ENCODE measurements at regions not wholly inside any gene's neighbourhood (a gene's known extent, or its start where the extent isn't known, plus 50 kb on each side); places are given as distances from the start of the nearest gene placed in this dataset.
A peak's percentile ranks its signal among the peaks of the same experiment; 100 is the strongest.
"Not testable (repeated sequence)": the region's sequence is repeated elsewhere in the genome, so short reads cannot be mapped to it uniquely, and the experiment has no call there.

DNA sequence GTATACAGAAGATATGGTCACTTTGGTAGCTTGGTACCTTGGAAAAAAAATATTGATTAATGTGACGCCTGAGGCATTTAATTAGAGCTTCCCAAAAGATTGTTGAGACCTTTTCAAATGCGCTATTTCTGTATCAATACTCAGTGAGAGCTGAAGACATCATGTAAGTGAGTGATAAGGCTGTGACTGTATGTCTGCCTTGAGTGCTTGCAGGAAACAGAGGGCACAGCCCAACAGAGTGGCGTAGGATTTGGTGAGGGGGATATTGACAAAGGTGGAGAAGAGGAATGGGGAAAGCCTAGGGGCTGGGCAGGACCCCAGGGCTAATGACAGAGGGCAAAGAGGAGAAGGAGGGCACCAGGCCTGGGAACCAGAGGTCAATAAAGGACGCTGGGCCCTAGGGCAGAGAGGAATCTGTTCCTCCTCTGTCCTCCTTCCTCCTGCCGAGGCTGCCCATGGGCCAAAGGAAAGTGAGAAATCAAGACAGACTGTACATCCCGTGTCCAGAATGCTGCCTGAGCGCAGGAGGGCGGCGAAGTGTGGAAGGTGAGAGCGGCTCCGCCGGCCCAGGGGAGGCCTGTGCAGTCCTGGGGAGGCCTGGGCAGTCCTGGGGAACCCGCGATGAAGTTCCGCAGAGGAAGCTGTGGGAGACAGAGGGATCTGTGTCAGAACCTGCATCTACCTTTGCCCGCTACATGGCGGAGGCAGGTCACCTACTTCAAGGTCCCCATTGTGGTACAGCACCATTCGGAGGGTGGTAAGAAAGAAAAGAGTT, 228.6 kb upstream of the PIEZO2 start:
- no peak for DNase-seq

DNA sequence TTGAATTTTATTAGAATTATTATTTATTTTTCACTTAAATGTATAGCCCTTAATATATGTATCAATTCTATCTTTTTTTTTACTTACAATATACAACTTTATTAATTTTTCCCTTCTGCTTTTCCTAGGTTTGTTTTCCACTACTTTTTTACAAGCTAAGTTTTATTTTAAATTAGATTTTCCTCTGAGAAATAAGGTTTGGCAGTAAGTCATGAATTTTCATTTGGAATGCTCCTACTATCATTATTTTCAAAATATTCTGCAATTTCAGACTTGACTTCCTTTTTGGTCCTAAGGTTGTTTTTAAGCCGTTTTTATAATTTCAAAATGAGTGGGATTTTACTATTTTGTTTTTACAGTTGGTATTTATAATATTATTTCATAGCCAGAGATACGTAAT, 222.8 kb upstream of the PIEZO2 start:
- DNase-seq: no peak

DNA sequence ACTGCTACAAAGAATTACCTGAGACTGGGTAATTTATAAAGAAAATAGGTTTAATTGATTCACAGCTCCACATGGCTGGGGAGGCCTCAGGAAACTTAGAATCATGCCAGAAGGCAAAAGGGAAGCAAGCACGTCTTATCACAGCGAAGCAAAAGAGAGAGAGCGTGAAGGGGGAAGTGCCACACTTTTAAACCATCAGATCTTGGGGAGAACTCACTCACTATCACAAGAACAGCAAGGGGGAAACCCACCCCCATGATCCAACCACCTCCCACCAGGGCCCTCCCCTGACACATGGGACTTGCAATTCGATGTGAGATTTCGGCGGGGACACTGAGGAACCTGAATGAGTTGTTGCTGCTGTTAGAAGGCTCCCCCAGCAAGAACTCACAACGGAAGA, 220.2 kb upstream of the PIEZO2 start:
- peak; percentile 44 for DNase-seq

DNA sequence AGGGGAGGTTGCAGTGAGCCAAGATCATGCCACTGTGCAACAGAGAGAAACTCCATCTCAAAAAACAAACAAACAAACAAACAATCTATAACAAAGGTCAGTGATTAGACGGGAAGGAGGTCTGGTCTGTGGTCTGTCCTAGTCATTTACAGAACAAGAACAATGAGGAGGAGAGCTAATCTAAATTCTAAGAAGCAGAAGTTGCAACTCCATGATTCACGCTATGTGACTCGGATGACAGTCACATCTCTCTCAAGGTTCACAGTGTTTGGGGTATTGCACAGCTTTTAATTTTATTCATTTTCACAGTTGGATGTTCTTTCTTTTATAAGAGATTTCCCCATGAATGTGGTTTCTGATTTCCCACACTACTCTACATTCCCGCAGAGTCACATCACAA, 218.7 kb upstream of the PIEZO2 start:
- DNase-seq: no peak

DNA sequence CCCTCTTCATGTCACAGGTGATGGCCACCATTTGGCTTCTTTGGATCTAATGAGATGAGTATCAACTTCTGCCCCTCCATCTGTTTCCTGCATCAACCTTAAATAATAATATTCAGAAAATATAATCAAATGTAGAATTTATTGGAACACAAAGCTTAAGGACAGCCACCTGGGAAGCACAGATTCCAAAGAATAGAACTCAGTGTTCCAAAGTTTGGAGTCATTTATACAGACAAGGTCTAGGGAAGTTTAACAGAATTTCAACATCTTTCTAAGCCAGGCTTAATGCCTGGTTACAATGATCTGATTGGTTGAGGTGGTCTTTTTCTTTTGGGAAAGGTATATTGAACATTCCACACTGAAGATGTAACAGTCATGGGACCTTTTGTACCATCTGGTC, 218.0 kb upstream of the PIEZO2 start:
- DNase-seq: no peak

DNA sequence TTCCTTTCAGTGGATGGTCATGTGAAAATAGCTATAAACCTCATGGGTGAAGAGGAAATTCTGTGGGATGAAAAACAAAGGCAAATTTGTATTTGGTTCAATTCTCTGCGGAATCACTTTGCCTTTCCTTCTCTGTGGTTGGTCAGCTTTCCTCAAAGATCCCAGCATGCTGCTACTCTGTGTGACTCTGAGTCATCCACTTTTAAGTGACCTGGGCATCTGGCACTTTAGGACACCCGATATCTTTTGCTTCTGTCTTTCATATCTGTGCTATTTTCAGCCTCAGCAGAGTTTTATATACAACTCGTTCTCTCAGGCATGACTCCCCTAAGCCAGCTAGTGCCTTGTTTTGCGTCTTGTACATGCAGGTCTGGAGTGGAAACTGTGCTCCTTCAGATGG, 217.0 kb upstream of the PIEZO2 start:
- DNase-seq: no peak

DNA sequence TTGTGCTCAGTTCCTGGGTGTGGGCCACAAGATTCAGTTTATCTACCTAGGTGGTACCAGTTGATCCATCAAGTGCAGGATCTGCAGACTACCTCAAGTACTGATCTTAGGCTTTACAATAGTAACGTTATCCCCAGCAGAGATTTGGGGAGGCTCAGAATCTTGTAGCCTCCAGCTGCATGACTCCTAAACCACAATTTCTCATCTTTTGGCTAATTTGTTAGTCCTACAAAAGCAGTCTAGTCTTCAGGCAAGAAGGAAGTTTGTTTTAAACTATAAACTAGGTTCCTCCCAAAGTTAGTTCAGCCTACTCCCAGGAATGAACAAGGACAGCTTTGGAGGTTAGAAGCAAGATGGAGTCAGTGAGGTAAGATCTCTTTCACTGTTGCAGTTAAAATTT, 213.5 kb upstream of the PIEZO2 start:
- DNase-seq: no peak

DNA sequence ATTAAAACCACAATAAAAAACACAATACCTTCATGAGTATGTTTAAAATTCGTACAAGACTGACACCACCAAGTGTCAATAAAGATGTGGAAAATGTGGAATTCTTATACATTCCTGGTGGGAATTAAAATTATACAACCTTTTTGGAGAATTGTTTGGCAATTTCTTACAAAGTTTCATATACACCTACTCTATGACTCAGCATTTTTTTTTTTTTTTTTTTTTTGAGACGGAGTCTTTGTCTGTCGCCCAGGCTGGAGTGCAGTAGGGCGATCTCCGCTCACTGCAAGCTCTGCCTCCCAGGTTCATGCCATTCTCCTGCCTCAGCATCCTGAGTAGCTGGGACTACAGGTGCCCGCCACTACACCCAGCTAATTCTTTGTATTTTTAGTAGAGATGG, 212.5 kb upstream of the PIEZO2 start:
- not testable (repeated sequence) for DNase-seq

DNA sequence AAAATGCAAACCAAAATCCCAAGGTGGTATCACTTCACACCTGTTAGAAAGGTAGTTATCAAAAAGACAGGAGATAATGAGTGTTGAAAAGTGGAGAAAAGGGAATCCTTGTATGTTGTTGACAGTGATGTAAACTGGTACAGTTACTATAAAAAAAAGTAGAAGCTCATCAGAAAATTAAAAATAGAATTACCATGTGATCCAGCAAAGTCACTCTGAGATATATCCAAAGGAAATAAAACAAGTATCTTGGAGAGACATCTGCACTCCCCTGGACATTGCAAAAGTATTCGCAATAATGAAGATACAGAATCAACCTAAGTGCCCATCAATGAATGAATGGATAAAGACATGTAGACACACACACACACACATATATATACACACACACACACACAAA, 208.3 kb upstream of the PIEZO2 start:
- no peak for DNase-seq

DNA sequence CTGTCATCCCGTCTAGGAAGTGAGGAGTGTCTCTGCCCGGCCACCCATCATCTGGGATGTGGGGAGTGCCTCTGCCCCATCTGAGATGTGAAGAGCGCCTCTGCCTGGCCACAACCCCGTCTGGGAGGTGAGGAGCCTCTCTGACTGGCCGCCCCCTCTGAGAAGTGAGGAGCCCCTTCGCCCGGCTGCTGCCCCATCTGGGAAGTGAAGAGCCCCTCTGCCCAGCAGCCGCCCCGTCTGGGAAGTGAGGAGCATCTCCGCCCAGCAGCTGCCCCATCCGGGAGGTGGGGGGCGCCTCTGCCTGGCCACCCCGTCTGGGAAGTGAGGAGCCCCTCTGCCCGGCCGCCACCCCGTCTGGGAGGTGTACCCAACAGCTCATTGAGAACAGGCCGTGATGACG, 195.2 kb upstream of the PIEZO2 start:
- DNase-seq: not testable (repeated sequence)

DNA sequence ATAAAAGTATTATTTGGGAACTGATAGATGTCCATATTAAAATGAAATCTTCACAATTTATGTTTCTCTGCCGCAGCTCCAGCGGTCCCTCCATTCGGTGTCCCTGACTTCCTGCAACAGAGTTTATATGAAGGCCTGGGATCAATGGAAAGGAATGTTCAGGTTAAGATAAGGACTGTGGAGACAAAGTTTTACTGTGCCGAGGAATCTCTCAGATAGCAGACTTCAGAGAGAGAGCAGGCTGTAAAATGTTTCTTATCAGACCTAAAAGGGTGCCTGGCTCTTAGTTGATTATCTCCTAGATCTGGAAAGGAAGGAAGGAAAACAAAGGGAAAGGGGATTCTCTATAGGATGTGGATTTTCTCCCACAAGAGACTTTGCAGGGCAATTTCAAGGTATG, 193.7 kb upstream of the PIEZO2 start:
- no peak for DNase-seq

DNA sequence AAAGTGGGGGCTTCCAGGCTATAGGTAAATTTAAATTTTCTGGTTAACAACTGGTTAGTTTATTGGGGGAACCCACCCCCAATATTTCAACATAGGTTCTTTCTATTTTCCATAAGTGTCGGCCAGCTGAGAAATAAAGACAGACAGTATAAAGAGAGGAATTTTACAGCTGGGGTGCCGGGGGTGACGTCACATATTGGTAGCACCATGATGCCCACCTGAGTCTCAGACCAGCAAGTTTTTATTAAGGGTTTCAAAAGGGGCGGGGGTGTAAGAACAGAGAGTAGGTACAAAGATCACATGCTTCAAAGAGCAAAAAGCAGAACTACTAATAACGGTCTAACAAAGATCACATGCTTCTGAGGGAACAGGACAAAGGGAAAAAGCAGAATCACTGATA, 192.7 kb upstream of the PIEZO2 start:
- not testable (repeated sequence) for DNase-seq

DNA sequence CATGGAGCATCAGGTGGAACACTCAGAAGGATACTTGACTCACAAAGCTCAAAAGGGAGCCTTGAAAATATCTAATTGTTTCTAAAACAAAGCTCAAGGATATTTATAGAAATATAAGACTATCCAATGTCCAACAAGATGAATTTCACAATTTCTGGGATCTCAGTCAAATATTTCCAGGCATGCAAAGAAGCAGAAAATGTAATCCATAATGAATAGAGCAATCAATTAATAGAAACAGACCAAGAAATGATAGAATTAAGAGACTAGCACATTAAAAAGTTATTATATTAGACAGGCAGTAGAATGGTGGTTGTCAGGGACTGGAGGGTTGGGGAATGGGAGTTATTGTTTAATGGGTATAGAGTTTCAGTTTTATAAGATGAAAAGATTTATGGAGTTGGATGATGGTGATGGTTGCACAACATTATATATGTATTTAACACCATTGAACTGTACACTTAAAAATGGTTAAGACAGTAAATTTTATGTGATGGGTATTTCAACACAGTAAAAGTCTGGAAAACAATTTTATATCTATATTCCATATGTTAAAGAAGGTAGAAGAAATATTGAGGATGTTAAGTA, 189.9 kb upstream of the PIEZO2 start:
- DNase-seq: no peak

DNA sequence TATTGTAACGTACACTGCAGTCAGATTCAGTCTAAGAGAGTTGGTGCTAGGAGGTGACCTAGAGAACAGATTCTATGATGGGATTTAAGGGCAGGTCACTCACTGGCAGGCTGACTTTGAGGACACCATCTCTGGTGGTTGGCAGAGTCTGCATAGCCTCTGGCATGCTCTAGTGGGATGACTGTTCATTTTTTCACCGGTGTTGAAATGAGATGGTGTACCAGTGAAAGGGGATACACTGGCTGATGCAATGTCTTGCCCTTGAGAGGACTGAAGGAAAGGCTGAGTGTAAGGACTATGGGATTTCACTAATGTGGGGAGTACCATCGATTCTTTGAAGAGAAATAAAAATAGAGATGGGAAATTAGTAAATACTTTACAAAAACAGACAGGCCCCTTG, 186.9 kb upstream of the PIEZO2 start:
- DNase-seq: no peak

DNA sequence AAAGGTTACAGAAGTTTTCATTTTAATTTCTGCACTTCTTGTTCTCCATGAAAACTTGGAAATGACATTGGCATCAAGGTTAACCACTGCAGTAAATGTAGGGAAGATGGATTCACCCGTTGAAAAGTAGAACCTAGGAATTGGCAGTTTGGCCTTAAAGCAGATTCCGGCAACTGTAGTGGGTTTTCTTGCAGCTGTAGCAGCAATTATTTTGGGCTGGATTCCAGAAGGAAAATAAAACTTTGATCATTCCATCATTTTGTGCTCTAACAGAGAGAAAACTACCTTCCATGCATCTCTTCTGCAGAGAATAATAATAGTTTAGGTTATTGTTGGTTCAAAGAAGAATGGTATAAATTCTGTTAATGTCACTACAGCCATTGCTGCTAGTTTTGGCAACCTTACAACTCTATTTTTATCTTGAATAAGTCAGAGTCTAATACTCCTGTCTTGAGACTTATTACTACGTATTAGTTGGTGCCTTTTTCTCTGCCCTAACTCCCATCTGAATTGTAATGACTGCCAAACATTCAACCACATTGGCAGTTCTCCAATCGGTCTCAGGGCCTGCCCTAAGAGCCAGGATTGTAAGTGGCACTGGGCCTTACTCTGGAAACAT, 178.1 kb upstream of the PIEZO2 start:
- DNase-seq: no peak

DNA sequence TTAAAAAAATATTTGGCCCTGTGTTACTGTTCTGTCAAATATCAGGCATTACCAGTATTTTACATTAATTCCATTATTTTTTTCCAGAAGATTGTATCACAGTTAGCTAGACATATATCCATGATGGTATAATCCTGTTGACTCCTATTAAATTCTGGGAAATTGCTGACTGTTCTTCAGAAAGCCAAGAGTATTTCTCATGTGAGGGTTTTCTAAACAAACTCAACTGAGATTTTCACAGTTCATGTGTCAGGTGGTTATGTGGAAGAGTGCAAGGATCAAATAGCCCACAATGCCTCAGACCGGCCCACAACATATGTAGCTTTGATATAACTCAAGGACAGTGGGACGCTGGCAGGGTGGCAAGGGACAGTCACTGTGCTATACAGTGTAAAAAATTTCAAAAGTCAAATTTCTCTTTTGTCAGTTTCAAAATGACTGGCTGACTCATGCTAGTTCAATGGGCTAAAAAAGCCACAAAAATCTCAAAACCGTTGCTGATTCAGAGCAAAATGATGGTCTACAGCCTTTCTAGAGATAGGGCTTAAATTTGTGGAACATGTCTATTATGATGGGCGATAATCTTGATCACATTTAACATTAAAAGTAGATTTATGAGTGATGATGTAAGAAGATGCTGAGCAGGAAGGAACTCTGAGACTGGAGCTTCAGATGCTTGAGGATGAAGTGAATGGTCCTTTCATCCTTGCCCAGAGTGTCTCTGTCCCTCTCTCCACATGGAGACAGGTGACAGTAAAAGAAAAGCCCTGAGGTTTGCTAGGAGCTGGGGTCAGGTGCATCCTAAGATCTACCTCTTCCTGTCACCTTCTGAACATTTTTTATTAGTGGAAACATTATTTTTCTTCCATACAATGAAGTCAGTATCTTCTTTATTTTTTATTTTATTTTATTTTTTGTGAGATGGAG, 175.8 kb upstream of the PIEZO2 start:
- DNase-seq: no peak

DNA sequence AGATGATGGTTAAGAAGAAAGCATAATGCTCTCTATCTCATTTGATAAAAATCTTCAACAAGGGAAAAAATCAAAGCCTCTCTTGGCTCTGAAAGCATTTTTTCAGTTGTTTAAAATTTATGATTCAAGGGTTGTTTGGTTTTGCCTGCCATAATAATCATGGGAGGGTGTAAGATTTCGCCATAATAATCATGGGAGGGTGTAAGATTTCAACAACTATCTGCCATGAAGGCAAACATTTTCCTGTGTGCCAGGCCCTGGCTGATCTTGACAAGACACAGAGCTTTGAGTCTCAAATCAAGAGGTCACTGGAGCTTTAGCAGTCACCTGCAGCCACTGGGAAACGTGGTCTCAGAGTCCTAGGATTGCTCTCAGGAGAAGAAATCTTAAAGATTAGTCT, 175.1 kb upstream of the PIEZO2 start:
- DNase-seq: no peak

DNA sequence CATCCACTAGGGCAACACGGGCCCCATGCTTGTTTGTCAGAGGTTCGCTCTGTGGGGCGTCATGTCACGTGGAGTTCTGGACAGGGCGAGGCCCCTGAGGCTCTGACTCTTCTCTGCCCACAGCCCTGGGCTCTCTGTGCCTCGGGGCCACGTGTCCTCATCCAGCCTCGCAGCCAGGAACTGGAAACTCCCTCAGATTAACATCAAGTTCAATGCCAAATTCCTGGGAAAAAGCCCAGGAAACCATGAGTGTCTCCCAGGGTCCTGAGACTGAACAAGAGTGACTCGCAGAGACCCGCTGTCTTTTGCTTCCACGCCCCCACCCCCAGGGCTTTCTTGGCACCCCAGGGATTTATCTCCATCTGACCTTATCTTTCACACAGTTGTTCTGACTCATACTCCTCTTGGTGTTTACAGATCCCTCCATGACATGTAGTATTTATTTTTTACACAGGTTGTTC, 174.0 kb upstream of the PIEZO2 start:
- DNase-seq: no peak

DNA sequence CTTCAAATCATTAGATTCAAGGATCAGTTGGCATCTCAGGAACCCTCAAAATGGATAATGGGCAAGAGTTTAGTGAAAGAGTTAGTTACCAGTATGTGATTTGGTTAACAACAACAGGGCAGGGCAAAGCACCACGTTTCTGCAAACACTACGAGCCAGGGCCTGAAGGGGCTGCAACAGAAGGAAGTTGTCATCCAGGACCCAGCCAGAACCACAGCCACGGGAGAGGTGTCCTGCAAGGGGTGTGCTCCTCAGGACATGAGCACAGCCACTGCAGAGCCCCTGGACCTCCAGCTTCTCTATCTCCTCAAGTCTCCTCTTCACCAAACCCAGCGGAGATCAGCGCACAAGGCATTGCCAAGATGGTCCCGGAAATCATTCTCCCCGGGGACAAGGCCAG, 173.3 kb upstream of the PIEZO2 start:
- DNase-seq: no peak

DNA sequence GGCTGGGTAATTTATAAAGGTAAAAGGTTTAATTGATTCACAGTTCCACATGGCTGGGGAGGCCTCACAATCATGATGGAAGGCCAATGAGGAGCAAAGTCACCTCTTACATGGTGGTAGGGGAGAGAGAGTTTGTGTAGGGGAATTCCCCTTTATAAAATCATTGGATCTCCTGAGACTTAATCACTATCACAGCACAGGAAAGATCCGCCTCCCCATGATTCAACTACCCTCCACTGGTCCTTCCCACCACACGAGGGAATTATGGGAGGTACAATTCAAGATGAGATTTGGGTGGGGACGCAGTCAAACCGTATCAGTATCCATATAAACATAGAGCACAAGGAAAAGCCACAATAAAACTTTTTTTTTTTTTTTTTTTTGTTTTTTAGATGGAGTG, 172.6 kb upstream of the PIEZO2 start:
- no peak for DNase-seq

DNA sequence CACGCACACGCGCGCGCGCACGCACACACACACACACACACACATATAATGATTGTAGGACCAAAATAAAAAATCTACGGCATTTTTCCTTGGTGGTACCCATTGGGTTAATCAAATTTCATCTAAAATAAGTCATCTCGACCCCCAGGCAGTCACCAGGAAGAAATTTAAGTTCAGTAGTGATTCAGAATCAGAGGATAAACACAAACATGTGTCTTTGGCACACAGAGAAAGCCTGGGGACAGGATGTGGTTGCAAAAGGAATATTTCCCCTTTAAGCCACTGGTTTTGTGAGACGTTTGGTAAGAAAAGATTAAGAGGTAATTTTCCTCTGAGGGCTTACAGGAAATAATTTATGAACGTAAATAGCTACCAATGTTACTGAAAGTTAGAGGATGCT, 171.6 kb upstream of the PIEZO2 start:
- DNase-seq: no peak

DNA sequence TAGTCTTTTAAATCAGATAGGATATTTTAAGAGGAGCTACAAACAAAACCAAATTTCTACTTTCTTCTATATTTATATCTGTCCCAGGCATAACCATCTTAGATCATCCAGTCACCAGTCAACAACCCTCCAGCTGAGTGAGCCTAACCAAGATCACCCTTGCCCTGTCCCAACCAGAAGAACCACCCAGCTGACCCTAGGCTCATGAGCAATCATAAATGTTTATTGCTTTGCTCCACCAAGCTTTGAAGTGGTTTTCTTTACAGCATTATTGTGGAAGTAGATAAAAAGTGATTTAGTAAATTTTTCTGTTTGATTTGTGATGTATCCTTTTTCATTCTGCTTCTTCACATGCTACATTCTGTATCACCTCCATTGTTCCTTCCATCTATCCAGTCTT, 167.2 kb upstream of the PIEZO2 start:
- no peak for DNase-seq

DNA sequence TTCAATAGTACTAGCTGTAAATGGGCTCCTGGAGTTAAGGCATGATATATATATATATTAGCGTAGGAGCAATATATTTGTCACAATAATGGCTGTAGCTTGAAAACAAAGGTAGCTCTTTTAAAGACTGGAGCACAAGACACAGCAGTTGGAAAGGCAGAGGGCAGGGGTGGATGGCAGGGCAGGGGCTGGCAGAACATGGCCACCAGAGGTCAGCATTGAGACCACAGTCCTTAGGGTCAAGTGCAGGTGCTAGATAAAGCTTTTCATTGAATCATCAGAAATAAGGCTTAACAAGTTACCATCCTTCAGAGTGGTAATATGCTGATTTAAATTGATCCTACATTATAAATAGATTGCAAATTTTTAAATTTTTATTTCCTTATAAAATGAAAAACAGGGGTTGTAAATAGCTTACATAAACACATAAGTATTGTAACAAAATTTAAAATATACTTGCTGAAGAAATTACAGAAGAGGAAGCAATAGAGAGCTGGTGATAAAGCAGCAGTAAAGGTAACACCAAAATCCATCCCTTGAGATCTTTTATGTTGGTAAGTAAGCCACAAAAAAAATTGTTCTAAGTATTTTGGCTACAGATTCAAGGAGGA, 161.2 kb upstream of the PIEZO2 start:
- peak; percentile 12 for DNase-seq
